Loucy (cell line): ENCODE measurements at regions not wholly inside any gene's neighbourhood (a gene's known extent, or its start where the extent isn't known, plus 50 kb on each side); places are given as distances from the start of the nearest gene placed in this dataset.

ENCODE experiments used
- H2AFZ ChIP-seq: fragments of 200-600 bp; sonication (generic); 2 replicates; pipeline ENCODE4 v1.6.0; 2016; ENCODE audit warnings: antibody characterized with exemption, mild to moderate bottlenecking, low read length, moderate library complexity
- H3F3A ChIP-seq: fragments of 200-600 bp; 2 replicates; pipeline ENCODE4 v1.6.0; 2016; ENCODE audit warnings: antibody characterized with exemption, low read depth, mild to moderate bottlenecking
- H3K27me3 ChIP-seq: fragments of 200-600 bp; sonication (generic); 2 replicates; pipeline ENCODE4 v1.6.1; 2014; ENCODE audit warnings: low read length, mild to moderate bottlenecking; ENCODE audit not compliant: insufficient read depth, poor library complexity, severe bottlenecking
- H3K36me3 ChIP-seq: fragments of 200-600 bp; sonication (generic); 2 replicates; pipeline ENCODE4 v1.6.1; 2016; ENCODE audit warnings: low read length; ENCODE audit not compliant: insufficient read depth
- H3K4me1 ChIP-seq: fragments of 200-600 bp; sonication (generic); 2 replicates; pipeline ENCODE4 v1.5.1; 2014; ENCODE audit warnings: low read length, mild to moderate bottlenecking; ENCODE audit not compliant: insufficient read depth, poor library complexity, severe bottlenecking
- H3K4me2 ChIP-seq: fragments of 200-600 bp; sonication (generic); 2 replicates; pipeline ENCODE4 v1.6.0; 2014; ENCODE audit warnings: antibody characterized with exemption, low read length, low read depth, mild to moderate bottlenecking; ENCODE audit not compliant: poor library complexity, severe bottlenecking
- H3K4me3 ChIP-seq: fragments of 200-600 bp; sonication (generic); 2 replicates; pipeline ENCODE4 v1.5.1; 2014; ENCODE audit warnings: low read length, mild to moderate bottlenecking, mixed read lengths; ENCODE audit not compliant: poor library complexity, severe bottlenecking
- H3K79me2 ChIP-seq: fragments of 200-600 bp; sonication (generic); 2 replicates; pipeline ENCODE4 v1.6.1; 2014; ENCODE audit warnings: low read length; ENCODE audit not compliant: insufficient read depth
- H3K9ac ChIP-seq: fragments of 200-600 bp; sonication (generic); 2 replicates; pipeline ENCODE4 v1.6.0; 2014; ENCODE audit warnings: mild to moderate bottlenecking, low read depth, low read length, moderate library complexity; ENCODE audit not compliant: poor library complexity, severe bottlenecking
- H3K9me2 ChIP-seq: fragments of 200-600 bp; sonication (generic); replicated peaks from 2 replicates; pipeline ENCODE4 v1.6.1; 2016; ENCODE audit warnings: low read depth, low read length, mixed read lengths
- H3K9me3 ChIP-seq: fragments of 200-600 bp; sonication (generic); 2 replicates; pipeline ENCODE4 v1.6.1; 2014; ENCODE audit warnings: mild to moderate bottlenecking, antibody characterized with exemption, low read length, low read depth; ENCODE audit not compliant: insufficient read depth
- H4K20me1 ChIP-seq: fragments of 200-600 bp; sonication (generic); 2 replicates; pipeline ENCODE4 v1.6.0; 2014; ENCODE audit warnings: antibody characterized with exemption, low read length, mild to moderate bottlenecking; ENCODE audit not compliant: insufficient read depth, poor library complexity, severe bottlenecking
- EZH2phosphoT487 ChIP-seq: fragments of 200-600 bp; IDR thresholded peaks from 2 replicates; pipeline ENCODE4 v1.6.1; 2018; ENCODE audit warnings: antibody characterized with exemption, mild to moderate bottlenecking, moderate library complexity, borderline replicate concordance
- TF ChIP-seq, protein P1 (sequence below): fragments of 200-600 bp; sonication (generic); conservative IDR thresholded peaks from 2 replicates; pipeline ENCODE4 v1.5.1; 2014; ENCODE audit warnings: mild to moderate bottlenecking, antibody characterized with exemption, low read length

DNA sequence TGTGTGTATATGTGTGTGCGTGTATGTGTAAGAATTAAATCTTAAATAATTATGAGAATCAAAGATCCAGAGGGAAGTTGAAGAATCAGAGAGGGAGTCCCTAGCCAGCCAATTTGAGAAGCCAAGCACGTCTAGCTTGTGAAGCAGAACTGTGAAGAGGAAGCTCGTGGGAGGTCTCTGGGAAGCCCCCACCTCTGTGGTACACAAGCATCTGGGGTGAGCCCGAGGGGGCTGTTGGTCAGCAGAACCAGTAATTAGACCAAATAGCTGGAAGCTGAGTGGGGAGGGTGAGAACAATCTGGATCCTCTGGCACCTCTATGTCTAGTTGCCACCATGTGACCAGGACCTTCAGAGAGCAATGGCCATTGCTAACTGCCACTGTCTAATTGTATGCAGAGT is 162.7 kb upstream of the ADRA1D start:
- H3K4me2 ChIP-seq, result no peak overlapping the region
- no peaks in the 10 kb centered on the region for H3K9me3 ChIP-seq
- no peaks in the 10 kb centered on the region for H3K9me2 ChIP-seq
- no peaks in the 10 kb centered on the region for H3K79me2 ChIP-seq
- H3K27me3 ChIP-seq, result no peaks in the 10 kb centered on the region
- H3K4me1 ChIP-seq, result no peaks in the 10 kb centered on the region
- H3F3A ChIP-seq, result no peaks in the 10 kb centered on the region
- H3K9ac ChIP-seq, result no peak overlapping the region
- H3K36me3 ChIP-seq, result no peaks in the 10 kb centered on the region
- H3K4me3 ChIP-seq, result no peak overlapping the region
- no peaks in the 10 kb centered on the region for H4K20me1 ChIP-seq
- H2AFZ ChIP-seq, result no peak overlapping the region
- TF ChIP-seq EZH2phosphoT487, result no peak
- TF ChIP-seq, protein P1, sequence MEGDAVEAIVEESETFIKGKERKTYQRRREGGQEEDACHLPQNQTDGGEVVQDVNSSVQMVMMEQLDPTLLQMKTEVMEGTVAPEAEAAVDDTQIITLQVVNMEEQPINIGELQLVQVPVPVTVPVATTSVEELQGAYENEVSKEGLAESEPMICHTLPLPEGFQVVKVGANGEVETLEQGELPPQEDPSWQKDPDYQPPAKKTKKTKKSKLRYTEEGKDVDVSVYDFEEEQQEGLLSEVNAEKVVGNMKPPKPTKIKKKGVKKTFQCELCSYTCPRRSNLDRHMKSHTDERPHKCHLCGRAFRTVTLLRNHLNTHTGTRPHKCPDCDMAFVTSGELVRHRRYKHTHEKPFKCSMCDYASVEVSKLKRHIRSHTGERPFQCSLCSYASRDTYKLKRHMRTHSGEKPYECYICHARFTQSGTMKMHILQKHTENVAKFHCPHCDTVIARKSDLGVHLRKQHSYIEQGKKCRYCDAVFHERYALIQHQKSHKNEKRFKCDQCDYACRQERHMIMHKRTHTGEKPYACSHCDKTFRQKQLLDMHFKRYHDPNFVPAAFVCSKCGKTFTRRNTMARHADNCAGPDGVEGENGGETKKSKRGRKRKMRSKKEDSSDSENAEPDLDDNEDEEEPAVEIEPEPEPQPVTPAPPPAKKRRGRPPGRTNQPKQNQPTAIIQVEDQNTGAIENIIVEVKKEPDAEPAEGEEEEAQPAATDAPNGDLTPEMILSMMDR, result no peak

- TF ChIP-seq, protein P1, result no peak
- no peak for TF ChIP-seq EZH2phosphoT487
- H2AFZ ChIP-seq, result no peak overlapping the region
- H4K20me1 ChIP-seq, result no peaks in the 10 kb centered on the region
- no peak overlapping the region for H3K4me3 ChIP-seq
- H3K4me2 ChIP-seq, result no peak overlapping the region
- H3K9me2 ChIP-seq, result no peaks in the 10 kb centered on the region
- no peaks in the 10 kb centered on the region for H3K9me3 ChIP-seq
- no peaks in the 10 kb centered on the region for H3K79me2 ChIP-seq
- H3K36me3 ChIP-seq, result no peaks in the 10 kb centered on the region
- H3K4me1 ChIP-seq, result no peaks in the 10 kb centered on the region
- H3K27me3 ChIP-seq, result no peaks in the 10 kb centered on the region
- no peaks in the 10 kb centered on the region for H3F3A ChIP-seq
- H3K9ac ChIP-seq, result no peak overlapping the region
These were observed 157.5 kb upstream of the ADRA1D start for GRCh38 chr20:4406627-4407026.

- no peak overlapping the region for H2AFZ ChIP-seq
These were observed 152.5 kb upstream of the ADRA1D start for GRCh38 chr20:4401601-4402000.

More at GRCh38 chr20:4401601-4402000, 152.5 kb upstream of the ADRA1D start:
- H3K9me2 ChIP-seq, result no peaks in the 10 kb centered on the region
- TF ChIP-seq, protein P1, result no peak
- TF ChIP-seq EZH2phosphoT487, result no peak
- H3K9me3 ChIP-seq, result 0 out of 2 replicates have a peak, but pooled peaks cover 5% of the 10 kb centered on the region
- no peaks in the 10 kb centered on the region for H3K79me2 ChIP-seq
- H4K20me1 ChIP-seq, result no peaks in the 10 kb centered on the region
- no peaks in the 10 kb centered on the region for H3F3A ChIP-seq
- no peaks in the 10 kb centered on the region for H3K27me3 ChIP-seq
- H3K4me2 ChIP-seq, result no peak overlapping the region
- no peak overlapping the region for H3K4me3 ChIP-seq
- no peaks in the 10 kb centered on the region for H3K36me3 ChIP-seq
- H3K9ac ChIP-seq, result no peak overlapping the region
- no peaks in the 10 kb centered on the region for H3K4me1 ChIP-seq
